ENCODE measurements at regions not wholly inside any gene's neighbourhood (a gene's known extent, or its start where the extent isn't known, plus 50 kb on each side); places are given as distances from the start of the nearest gene placed in this dataset.

DNA sequence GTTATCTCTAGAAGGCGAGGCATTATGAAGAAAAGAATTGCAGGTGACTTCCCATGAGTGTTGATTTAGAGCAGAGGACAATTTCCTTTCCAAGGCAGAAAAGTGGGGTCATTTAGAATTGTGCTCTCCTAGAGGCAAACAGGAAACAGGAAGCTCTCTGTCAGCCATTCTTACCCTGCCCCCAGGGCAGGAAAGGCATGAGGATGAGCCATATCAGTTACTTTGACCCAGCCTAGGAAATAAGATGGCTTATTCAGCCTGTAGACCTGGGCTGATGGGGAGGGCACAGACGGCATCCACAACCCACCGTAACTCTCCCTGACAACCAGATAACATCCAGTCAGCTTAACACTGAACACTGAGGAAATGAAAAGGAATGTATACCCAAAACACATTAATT lies 88.8 kb upstream of the KDR start:
- TF ChIP-seq CTCF (IDR thresholded peaks at IDR 0.05) = no peak
- no peak for TF ChIP-seq POLR2A (IDR thresholded peaks at IDR 0.05)
